ENCODE measurements at regions not wholly inside any gene's neighbourhood (a gene's known extent, or its start where the extent isn't known, plus 50 kb on each side); places are given as distances from the start of the nearest gene placed in this dataset.
A peak's percentile ranks its signal among the peaks of the same experiment; 100 is the strongest.

DNA sequence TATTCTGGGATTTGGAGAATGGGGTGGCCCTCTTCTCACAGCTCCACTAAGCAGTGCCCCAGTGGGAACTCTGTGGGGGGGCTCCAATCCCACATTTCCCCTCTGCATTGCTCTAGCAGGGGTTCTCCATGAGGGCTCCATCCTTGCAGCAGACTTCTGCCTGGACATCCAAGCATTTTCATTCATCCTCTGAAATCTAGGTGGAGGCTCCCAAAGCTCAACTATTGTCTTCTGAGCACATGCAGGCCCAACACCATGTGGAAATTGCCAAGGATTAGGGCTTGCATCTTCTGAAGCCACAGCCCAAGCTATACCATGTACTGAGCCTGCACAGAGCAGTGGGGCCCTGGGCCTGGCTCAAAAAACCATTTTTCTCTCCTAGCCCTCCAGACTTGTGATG, 162.4 kb upstream of the CWC22 start:
- Mint-ChIP-seq H3K9me3 (peaks cover 8% of the 10 kb centered on the region), H3K4me1 (no peaks in the 10 kb centered on the region), H3K27ac (no peak overlapping the region), H3K36me3 (no peaks in the 10 kb centered on the region), H3K4me3 (no peak overlapping the region)
- no peak for ATAC-seq
- no peak for DNase-seq (ENCODE audit: low spot score in 2 of 2)

- H3K4me1 Mint-ChIP-seq = no peaks in the 10 kb centered on the region
- ATAC-seq (no peak), DNase-seq (ENCODE audit: low spot score in 2 of 2) (no peak)
- H3K4me3 Mint-ChIP-seq = no peak overlapping the region
- H3K9me3 Mint-ChIP-seq = no peaks in the 10 kb centered on the region
- no peak overlapping the region for H3K27ac Mint-ChIP-seq
- H3K36me3 Mint-ChIP-seq = no peaks in the 10 kb centered on the region
Observed at GRCh38 chr2:180161415-180161814, 154.3 kb upstream of the CWC22 start.

- H3K4me1 Mint-ChIP-seq = no peaks in the 10 kb centered on the region
- no peak overlapping the region for H3K4me3 Mint-ChIP-seq
- no peak for ATAC-seq
Observed at GRCh38 chr2:180159921-180160320, 152.8 kb upstream of the CWC22 start.

GRCh38 chr2:180158961-180159360, 151.9 kb upstream of the CWC22 start:
- no peak for ATAC-seq
- DNase-seq (ENCODE audit: low spot score in 2 of 2) = no peak
- H3K4me3 Mint-ChIP-seq = no peak overlapping the region
- H3K27ac Mint-ChIP-seq = no peak overlapping the region
- H3K4me1 Mint-ChIP-seq = no peaks in the 10 kb centered on the region
- H3K36me3 Mint-ChIP-seq = no peaks in the 10 kb centered on the region
- no peaks in the 10 kb centered on the region for H3K9me3 Mint-ChIP-seq

More at GRCh38 chr2:180159921-180160320, 152.8 kb upstream of the CWC22 start:
- Mint-ChIP-seq H3K36me3 (no peaks in the 10 kb centered on the region), H3K27ac (no peak overlapping the region), H3K9me3 (no peaks in the 10 kb centered on the region)
- DNase-seq (ENCODE audit: low spot score in 2 of 2) = no peak

- H3K36me3 Mint-ChIP-seq = no peaks in the 10 kb centered on the region
- H3K9me3 Mint-ChIP-seq = no peaks in the 10 kb centered on the region
- no peak overlapping the region for H3K4me3 Mint-ChIP-seq
- no peak overlapping the region for H3K27ac Mint-ChIP-seq
- no peaks in the 10 kb centered on the region for H3K4me1 Mint-ChIP-seq
- DNase-seq (ENCODE audit: low spot score in 2 of 2) (no peak), ATAC-seq (no peak)
Observed at GRCh38 chr2:180156651-180157050, 149.6 kb upstream of the CWC22 start.

DNA sequence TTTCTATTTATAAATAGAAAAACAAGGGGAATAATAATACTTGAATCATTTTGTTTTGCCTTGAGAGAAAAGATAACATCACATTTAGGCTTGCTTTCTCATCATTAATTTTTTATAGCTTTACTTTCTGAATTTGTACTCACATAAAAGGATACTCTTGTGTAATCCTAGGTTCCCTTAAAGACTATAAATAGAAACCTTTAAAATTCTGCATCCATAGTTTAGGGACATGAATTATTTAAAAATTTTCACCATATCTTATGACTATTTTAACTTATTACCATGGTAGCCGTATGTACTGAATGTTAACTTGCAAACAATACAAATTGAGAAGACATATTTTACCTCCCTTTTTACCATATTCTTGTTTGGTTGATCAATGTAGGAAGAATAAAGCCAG, 143.5 kb upstream of the CWC22 start:
- no peaks in the 10 kb centered on the region for H3K36me3 Mint-ChIP-seq
- ATAC-seq (no peak), DNase-seq (ENCODE audit: low spot score in 2 of 2) (no peak)
- no peak overlapping the region for H3K27ac Mint-ChIP-seq
- no peaks in the 10 kb centered on the region for H3K9me3 Mint-ChIP-seq
- no peaks in the 10 kb centered on the region for H3K4me1 Mint-ChIP-seq
- H3K4me3 Mint-ChIP-seq = no peak overlapping the region

DNA sequence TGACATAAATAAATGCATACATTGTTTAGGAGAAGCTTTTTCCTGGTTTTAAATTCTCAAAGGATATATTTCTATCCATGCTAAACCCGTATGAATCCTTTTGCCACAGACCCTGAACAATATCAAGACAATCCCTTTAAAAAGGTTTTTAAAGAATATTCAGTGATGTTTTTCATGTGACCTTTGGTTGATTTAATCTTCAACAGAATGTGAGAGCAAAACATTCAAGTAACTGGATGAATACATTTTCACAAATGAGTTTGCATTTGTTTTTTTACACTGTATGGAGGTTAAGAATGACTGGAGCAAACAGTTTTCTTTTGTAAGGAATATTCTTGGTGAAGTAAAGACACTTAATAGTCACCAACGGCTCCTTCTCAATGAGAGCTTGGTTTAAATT, 139.4 kb upstream of the CWC22 start:
- ATAC-seq (no peak), DNase-seq (ENCODE audit: low spot score in 2 of 2) (no peak)
- H3K9me3 Mint-ChIP-seq = no peaks in the 10 kb centered on the region
- no peak overlapping the region for H3K27ac Mint-ChIP-seq
- no peaks in the 10 kb centered on the region for H3K4me1 Mint-ChIP-seq
- no peaks in the 10 kb centered on the region for H3K36me3 Mint-ChIP-seq
- H3K4me3 Mint-ChIP-seq = no peak overlapping the region

- no peaks in the 10 kb centered on the region for H3K4me1 Mint-ChIP-seq
- ATAC-seq (no peak), DNase-seq (ENCODE audit: low spot score in 2 of 2) (no peak)
- H3K27ac Mint-ChIP-seq = no peak overlapping the region
- no peaks in the 10 kb centered on the region for H3K36me3 Mint-ChIP-seq
- H3K9me3 Mint-ChIP-seq = no peaks in the 10 kb centered on the region
- H3K4me3 Mint-ChIP-seq = no peak overlapping the region
Observed at GRCh38 chr2:180146114-180146513, 139.0 kb upstream of the CWC22 start.

- no peaks in the 10 kb centered on the region for H3K4me1 Mint-ChIP-seq
Observed at GRCh38 chr2:180145163-180145562, 138.1 kb upstream of the CWC22 start.

GRCh38 chr2:180144338-180144813, 137.3 kb upstream of the CWC22 start:
- Mint-ChIP-seq H3K4me1 (no peaks in the 10 kb centered on the region), H3K36me3 (no peaks in the 10 kb centered on the region), H3K27ac (no peak overlapping the region), H3K4me3 (no peak overlapping the region), H3K9me3 (no peaks in the 10 kb centered on the region)
- DNase-seq (ENCODE audit: low spot score in 2 of 2) = no peak
- no peak for ATAC-seq

More at GRCh38 chr2:180145163-180145562, 138.1 kb upstream of the CWC22 start:
- H3K9me3 Mint-ChIP-seq = no peaks in the 10 kb centered on the region
- DNase-seq (ENCODE audit: low spot score in 2 of 2) (no peak), ATAC-seq (no peak)
- no peaks in the 10 kb centered on the region for H3K36me3 Mint-ChIP-seq
- no peak overlapping the region for H3K4me3 Mint-ChIP-seq
- H3K27ac Mint-ChIP-seq = no peak overlapping the region

GRCh38 chr2:180143633-180144337, 136.7 kb upstream of the CWC22 start:
- DNase-seq (ENCODE audit: low spot score in 2 of 2) = no peak
- no peak overlapping the region for H3K4me3 Mint-ChIP-seq
- no peaks in the 10 kb centered on the region for H3K36me3 Mint-ChIP-seq
- H3K9me3 Mint-ChIP-seq = no peaks in the 10 kb centered on the region
- ATAC-seq = no peak
- H3K27ac Mint-ChIP-seq = no peak overlapping the region
- H3K4me1 Mint-ChIP-seq = no peaks in the 10 kb centered on the region

GRCh38 chr2:180141600-180141999, 134.5 kb upstream of the CWC22 start:
- no peak for DNase-seq (ENCODE audit: low spot score in 2 of 2)
- H3K4me3 Mint-ChIP-seq = no peak overlapping the region
- no peaks in the 10 kb centered on the region for H3K4me1 Mint-ChIP-seq
- no peak overlapping the region for H3K27ac Mint-ChIP-seq
- no peaks in the 10 kb centered on the region for H3K9me3 Mint-ChIP-seq
- H3K36me3 Mint-ChIP-seq = no peaks in the 10 kb centered on the region
- no peak for ATAC-seq

- H3K9me3 Mint-ChIP-seq = no peaks in the 10 kb centered on the region
- H3K4me3 Mint-ChIP-seq = no peak overlapping the region
- DNase-seq (ENCODE audit: low spot score in 2 of 2) (no peak), ATAC-seq (no peak)
- no peaks in the 10 kb centered on the region for H3K4me1 Mint-ChIP-seq
- H3K27ac Mint-ChIP-seq = no peak overlapping the region
- H3K36me3 Mint-ChIP-seq = no peaks in the 10 kb centered on the region
Observed at GRCh38 chr2:180133736-180134135, 126.6 kb upstream of the CWC22 start.

DNA sequence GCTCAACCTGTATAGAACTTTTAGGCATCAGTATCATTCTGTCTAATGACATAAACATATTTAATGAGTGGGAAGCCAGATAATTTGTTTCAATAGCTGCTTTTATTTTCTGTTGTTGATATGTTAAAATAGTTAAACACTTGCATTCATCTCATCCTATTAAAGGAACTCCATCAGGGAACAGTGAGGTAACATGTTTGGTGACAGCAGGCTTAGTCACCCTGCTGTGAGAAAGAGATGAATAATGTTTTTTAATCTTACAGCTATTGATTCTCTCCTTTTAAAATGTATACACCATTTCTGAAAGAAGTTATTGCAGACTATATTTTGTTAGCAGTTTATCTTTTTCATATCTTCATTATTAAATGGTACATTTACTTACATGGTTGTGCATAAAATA, 123.3 kb upstream of the CWC22 start:
- ATAC-seq = no peak

DNA sequence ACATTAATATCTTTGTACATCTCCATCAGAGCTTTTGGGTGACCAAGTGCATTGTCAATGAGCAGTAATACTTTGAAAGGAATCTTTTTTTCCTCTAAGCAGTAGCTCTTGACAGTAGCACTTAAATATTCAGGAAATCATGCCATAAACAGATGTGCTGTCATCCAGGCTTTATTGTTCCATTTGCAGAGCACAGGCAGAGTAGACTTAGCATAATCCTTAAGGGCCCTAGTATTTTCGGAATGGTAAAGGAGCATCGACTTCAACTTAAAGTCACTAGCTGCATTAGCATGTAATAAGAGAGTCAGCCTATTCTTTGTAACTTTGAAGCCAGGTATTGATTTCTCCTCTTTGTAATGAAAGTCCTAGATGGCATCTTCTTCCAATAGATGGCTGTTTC, 121.8 kb upstream of the CWC22 start:
- DNase-seq (ENCODE audit: low spot score in 2 of 2) (no peak), ATAC-seq (no peak)
- Mint-ChIP-seq H3K4me3 (no peak overlapping the region), H3K36me3 (no peaks in the 10 kb centered on the region), H3K27ac (no peak overlapping the region), H3K4me1 (peaks cover 7% of the 10 kb centered on the region), H3K9me3 (no peaks in the 10 kb centered on the region)

More for the DNA sequence above, 123.3 kb upstream of the CWC22 start:
- no peak for DNase-seq (ENCODE audit: low spot score in 2 of 2)
- H3K4me3 Mint-ChIP-seq = no peak overlapping the region
- H3K27ac Mint-ChIP-seq = no peak overlapping the region
- no peaks in the 10 kb centered on the region for H3K9me3 Mint-ChIP-seq
- H3K36me3 Mint-ChIP-seq = no peaks in the 10 kb centered on the region
- peaks cover 6% of the 10 kb centered on the region for H3K4me1 Mint-ChIP-seq

- DNase-seq (ENCODE audit: low spot score in 2 of 2) (peak in 1 of 2 donors; percentile 53), ATAC-seq (peak; percentile 94)
- H3K4me3 Mint-ChIP-seq = no peak overlapping the region
- no peaks in the 10 kb centered on the region for H3K36me3 Mint-ChIP-seq
- H3K9me3 Mint-ChIP-seq = no peaks in the 10 kb centered on the region
- H3K27ac Mint-ChIP-seq = no peak overlapping the region
- peaks cover 7% of the 10 kb centered on the region for H3K4me1 Mint-ChIP-seq
Observed at GRCh38 chr2:180125245-180125962, 118.3 kb upstream of the CWC22 start.

Data from stimulated activated effector memory CD8-positive, alpha-beta T cell treated with anti-CD3 and anti-CD28 coated beads, Interleukin-12 subunit alpha, Interleukin-12 subunit beta, amount 100 ng/mL, for 72 hours (primary cell).